ENCODE measurements at regions not wholly inside any gene's neighbourhood (a gene's known extent, or its start where the extent isn't known, plus 50 kb on each side); places are given as distances from the start of the nearest gene placed in this dataset.

DNA sequence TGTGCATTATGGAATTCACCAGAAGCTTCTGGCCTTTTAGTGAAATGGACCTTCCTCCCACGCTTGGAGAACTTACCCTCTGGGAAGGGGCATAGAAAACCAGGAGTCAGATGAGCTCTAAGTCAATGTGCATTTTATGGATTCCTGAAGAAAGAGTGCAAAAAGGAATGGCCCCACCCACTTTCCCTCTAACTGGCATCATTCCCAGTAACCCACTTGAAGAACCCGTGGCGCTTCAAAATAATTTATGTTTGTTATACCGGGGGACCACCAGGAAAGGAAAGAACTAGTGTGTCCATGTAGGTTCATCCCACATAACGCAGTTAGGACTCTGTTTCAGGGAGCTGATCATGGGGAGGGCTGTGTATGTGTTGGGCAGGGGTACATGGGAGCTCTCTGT lies 1153.4 kb downstream of the TMEM121 start:
- Histone ChIP-seq H3K27me3 (no peaks in the 10 kb centered on the region), H3K4me3 (no peak overlapping the region), H3K9me3 (no peaks in the 10 kb centered on the region), H3K4me1 (no peaks in the 10 kb centered on the region), H3K27ac (no peak overlapping the region), H3K36me3 (no peaks in the 10 kb centered on the region)
- WGBS, 2 donors, result 32 to 58% methylated on average over 5 of the region's 5 CpGs
- intact Hi-C loops (cut with DNase I), result no loop called here
- TF ChIP-seq, protein P1, sequence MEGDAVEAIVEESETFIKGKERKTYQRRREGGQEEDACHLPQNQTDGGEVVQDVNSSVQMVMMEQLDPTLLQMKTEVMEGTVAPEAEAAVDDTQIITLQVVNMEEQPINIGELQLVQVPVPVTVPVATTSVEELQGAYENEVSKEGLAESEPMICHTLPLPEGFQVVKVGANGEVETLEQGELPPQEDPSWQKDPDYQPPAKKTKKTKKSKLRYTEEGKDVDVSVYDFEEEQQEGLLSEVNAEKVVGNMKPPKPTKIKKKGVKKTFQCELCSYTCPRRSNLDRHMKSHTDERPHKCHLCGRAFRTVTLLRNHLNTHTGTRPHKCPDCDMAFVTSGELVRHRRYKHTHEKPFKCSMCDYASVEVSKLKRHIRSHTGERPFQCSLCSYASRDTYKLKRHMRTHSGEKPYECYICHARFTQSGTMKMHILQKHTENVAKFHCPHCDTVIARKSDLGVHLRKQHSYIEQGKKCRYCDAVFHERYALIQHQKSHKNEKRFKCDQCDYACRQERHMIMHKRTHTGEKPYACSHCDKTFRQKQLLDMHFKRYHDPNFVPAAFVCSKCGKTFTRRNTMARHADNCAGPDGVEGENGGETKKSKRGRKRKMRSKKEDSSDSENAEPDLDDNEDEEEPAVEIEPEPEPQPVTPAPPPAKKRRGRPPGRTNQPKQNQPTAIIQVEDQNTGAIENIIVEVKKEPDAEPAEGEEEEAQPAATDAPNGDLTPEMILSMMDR (IDR thresholded peaks at IDR 0.05), result no peak
- DNase-seq (no peak), FAIRE-seq (no peak), ATAC-seq (no peak)

DNA sequence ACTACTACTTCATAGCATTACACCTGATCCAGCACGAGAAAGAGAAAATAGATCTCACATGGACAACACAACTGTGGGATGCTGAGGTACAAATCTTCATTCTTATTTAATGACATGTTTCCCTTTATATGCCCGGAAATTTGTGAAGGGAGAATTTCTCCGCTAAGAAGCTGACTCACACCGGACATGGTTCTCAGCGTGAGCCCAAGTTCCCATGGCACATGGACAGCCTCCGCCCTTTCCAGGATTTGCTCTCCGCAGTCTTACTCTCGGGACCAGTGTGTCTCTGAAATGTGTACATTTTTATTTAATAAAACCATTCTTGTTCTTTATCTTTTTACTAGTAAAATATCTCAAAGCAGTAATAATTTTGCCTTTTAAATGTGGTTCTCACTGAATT lies 1154.8 kb downstream of the TMEM121 start:
- DNase-seq, result no peak
- no peak for FAIRE-seq

DNA sequence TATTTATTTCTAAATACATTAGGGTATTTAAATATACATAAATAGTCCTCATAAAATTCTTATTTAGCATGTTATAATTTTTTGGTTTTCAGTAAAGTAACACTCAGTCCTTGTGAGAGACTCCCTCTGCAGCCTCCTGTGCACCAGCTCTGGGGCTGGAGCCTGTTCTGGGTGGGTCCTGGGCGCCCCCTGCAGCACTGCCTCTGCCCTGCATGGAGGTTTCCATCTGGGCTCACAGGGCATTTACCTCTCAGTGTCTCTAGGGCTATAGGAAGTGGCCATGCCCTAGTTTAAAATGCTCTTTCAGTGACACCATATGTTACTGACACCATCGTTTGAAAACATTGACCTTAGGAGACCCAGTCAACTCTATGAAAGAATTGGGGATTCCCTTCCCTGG lies 1155.2 kb downstream of the TMEM121 start:
- Histone ChIP-seq H3K9me3 (no peaks in the 10 kb centered on the region), H3K4me3 (no peak overlapping the region), H3K36me3 (no peaks in the 10 kb centered on the region), H3K4me1 (no peaks in the 10 kb centered on the region), H3K27ac (no peak overlapping the region), H3K27me3 (peaks cover 0 to 10% (median 0%) of the 10 kb centered on the region in 4 donors)
- TF ChIP-seq, protein P1 (IDR thresholded peaks at IDR 0.05), result no peak
- no peak for FAIRE-seq
- DNase-seq, result no peak
- intact Hi-C loops (cut with DNase I), result no loop called here
- WGBS, 2 donors, result 26 to 29% methylated on average over 2 of the region's 2 CpGs
- no peak for ATAC-seq

More for the DNA sequence above, 1154.8 kb downstream of the TMEM121 start:
- Histone ChIP-seq H3K36me3 (no peaks in the 10 kb centered on the region), H3K4me3 (no peak overlapping the region), H3K9me3 (no peaks in the 10 kb centered on the region), H3K4me1 (no peaks in the 10 kb centered on the region), H3K27me3 (peaks cover 0 to 5% (median 0%) of the 10 kb centered on the region in 4 donors), H3K27ac (no peak overlapping the region)
- TF ChIP-seq, protein P1 (IDR thresholded peaks at IDR 0.05), result no peak
- ATAC-seq, result no peak
- intact Hi-C loops (cut with DNase I), result no loop called here
- 63 to 66% methylated on average over 8 of the region's 8 CpGs for WGBS, 2 donors

DNA sequence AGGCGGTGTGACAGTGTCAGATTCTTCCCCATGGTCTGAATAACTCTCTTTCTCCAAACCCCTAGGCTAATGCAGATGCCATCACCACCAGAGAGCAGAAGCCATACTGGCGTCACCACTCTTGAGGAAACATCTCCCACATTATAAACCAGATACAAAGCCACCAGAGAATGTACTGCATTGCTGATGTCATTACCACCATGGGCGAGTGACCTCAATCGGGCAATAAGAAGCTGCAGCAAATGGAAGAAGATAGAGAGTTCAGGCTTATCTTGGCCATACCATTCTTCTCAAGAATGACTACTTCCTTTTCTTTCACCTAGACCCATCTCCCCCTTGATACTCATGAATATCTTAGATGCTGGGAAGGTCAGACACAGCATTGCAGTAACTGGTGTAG lies 1157.2 kb downstream of the TMEM121 start:
- TF ChIP-seq, protein P1 (IDR thresholded peaks at IDR 0.05), result no peak
- no peak for FAIRE-seq
- H3K27ac ChIP-seq, result no peak overlapping the region
- no peaks in the 10 kb centered on the region for H3K9me3 ChIP-seq
- H3K27me3 ChIP-seq, result peaks cover 0 to 21% (median 0%) of the 10 kb centered on the region in 4 donors
- no peaks in the 10 kb centered on the region for H3K4me1 ChIP-seq
- no peak for DNase-seq
- ATAC-seq, result no peak
- H3K36me3 ChIP-seq, result no peaks in the 10 kb centered on the region
- WGBS, 2 donors, result 57 to 67% methylated on average over 4 of the region's 4 CpGs
- H3K4me3 ChIP-seq, result no peak overlapping the region
- intact Hi-C loops (cut with DNase I), result no loop called here

DNA sequence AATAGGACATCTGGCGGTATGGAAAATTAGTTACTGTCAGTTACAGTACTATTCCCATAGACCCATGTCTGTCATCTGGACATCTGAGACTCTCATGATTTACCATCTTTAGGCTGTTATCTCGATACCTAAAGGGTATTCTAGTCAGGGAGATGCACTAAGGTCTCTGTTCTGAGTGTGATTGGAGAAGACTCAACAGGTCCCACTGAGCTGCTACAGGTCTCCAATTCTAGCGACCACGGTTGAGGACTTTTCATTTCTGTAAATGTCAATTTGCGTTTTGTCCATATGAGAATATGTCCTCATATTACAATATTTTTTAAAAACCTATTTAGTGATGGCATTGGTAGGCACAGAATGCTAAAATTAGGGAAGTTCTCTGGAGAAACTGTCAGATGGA lies 1160.2 kb downstream of the TMEM121 start:
- intact Hi-C loops (cut with DNase I), result no loop called here
- 39 to 51% methylated on average over 5 of the region's 5 CpGs for WGBS, 2 donors
- DNase-seq (no peak), ATAC-seq (no peak), FAIRE-seq (no peak)
- TF ChIP-seq, protein P1 (IDR thresholded peaks at IDR 0.05), result no peak
- Histone ChIP-seq H3K9me3 (no peaks in the 10 kb centered on the region), H3K27me3 (peaks cover 0 to 21% (median 0%) of the 10 kb centered on the region in 4 donors), H3K4me1 (no peaks in the 10 kb centered on the region), H3K36me3 (no peaks in the 10 kb centered on the region), H3K4me3 (no peak overlapping the region), H3K27ac (no peak overlapping the region)
